Heart right ventricle (tissue), 16 donors: ENCODE measurements at regions not wholly inside any gene's neighbourhood (a gene's known extent, or its start where the extent isn't known, plus 50 kb on each side); places are given as distances from the start of the nearest gene placed in this dataset.
"Not testable (repeated sequence)": the region's sequence is repeated elsewhere in the genome, so short reads cannot be mapped to it uniquely, and the experiment has no call there.

Experiments used
- ATAC-seq, 8 donors: fragments of 200-7000 bp; cut with Tn5 transposase; one replicate each; pipeline ENCODE4 v1.9.1; 2020; ENCODE audit warnings: mild to moderate bottlenecking in 8 of 8, moderate library complexity in 8 of 8, moderate number of reproducible peaks in 1 of 8
- DNase-seq, 2 donors: peaks; one replicate each; pipeline ENCODE4 v3.0.0-alpha.2; 2020
- H3K27ac ChIP-seq, 10 donors: fragments of 200-600 bp; sonication (generic) in 2 of 10; one replicate each; pipeline versions ENCODE4 v1.5.0 to v1.8.0; 2020 to 2022; ENCODE audit warnings: mild to moderate bottlenecking in 3 of 10
- H3K27me3 ChIP-seq, 7 donors: fragments of 200-600 bp; one replicate each; pipeline ENCODE4 v1.8.0; 2021 to 2022; ENCODE audit warnings: mild to moderate bottlenecking in 2 of 7
- H3K36me3 ChIP-seq, 9 donors: fragments of 200-600 bp; sonication (generic) in 1 of 9; one replicate each; pipeline versions ENCODE4 v1.5.0 to v1.8.0; 2020 to 2022; ENCODE audit warnings: mild to moderate bottlenecking in 2 of 9
- H3K4me1 ChIP-seq, 9 donors: fragments of 200-600 bp; sonication (generic) in 1 of 9; one replicate each; pipeline versions ENCODE4 v1.5.0 to v1.8.0; 2020 to 2022; ENCODE audit warnings: mild to moderate bottlenecking in 4 of 9
- H3K4me3 ChIP-seq, 10 donors: fragments of 200-600 bp; sonication (generic) in 2 of 10; one replicate each; pipeline versions ENCODE4 v1.5.0 to v1.8.0; 2020 to 2022; ENCODE audit warnings: mild to moderate bottlenecking in 7 of 10, moderate library complexity in 2 of 10
- H3K9me3 ChIP-seq, 11 donors: fragments of 200-600 bp in 10 of 11; sonication (generic) in 2 of 11; one replicate each; pipeline versions ENCODE4 v1.5.0 to v1.8.0; 2013 to 2022; ENCODE audit warnings: mild to moderate bottlenecking in 2 of 11, control low read depth in 1 of 11, moderate library complexity in 1 of 11
- CTCF ChIP-seq, 9 donors: fragments of 200-600 bp; sonication (generic) in 2 of 9; IDR thresholded peaks; one replicate each; pipeline versions ENCODE4 v1.5.0 to v1.8.0; 2021 to 2022; ENCODE audit warnings: antibody characterized with exemption in 9 of 9, mild to moderate bottlenecking in 5 of 9, moderate library complexity in 1 of 9
- WGBS, 2 donors: extraction: QIAGEN DNeasy Blood & Tissue Kit; methylation state at CpG; one replicate each; pipeline ENCODE4 v1.1.7; 2013; ENCODE audit warnings: inconsistent platforms in 1 of 2; 5-methylcytosine and 5-hydroxymethylcytosine counted together
- intact Hi-C, 10 donors: fragments of 100-400 bp; cut with DNase I; formaldehyde crosslinking; loops; one replicate each; pipeline versions ENCODE4 v1.11.1 to v1.14.2; 2022
- donor health status: Arrhythmogenic right ventricular cardiomyopathy.
- donor health status: ischemic (EF 13 %, LVEDD 7.1; RV severe dilation, severe dysfunction).
- donor health status: healthy with polysubstance abuse.
- donor health status: DM: no; HTN: yes; CAD: no.
- donor health status: DM: no; HTN: no; CAD: no.
- donor health status: ischemic (EF 25% LVEDD 6.9; RV normal size, moderate dysfunction).
- donor health status: ischemic (EF 25% LVEDD 5.7; RV mildly dilated, moderate dysfunction).
- donor health status: healthy.
- donor health status: DM: yes; HTN: yes; CAD: no.
- donor health status: Ischemic cardiomyopathy.
- donor health status: ischemic (EF 35%, LVEDD 5.7; RV mildly dilated, moderate dysfunction).
- donor health status: nonischemic (EF 11% LVEDD 7.7; RV severe dilation, severe dysfunction).
- donor health status: DM: yes; HTN: yes; CAD: no.
- donor health status: PGD.
- donor health status: ischemic (EF 29% LVEDD 5.4; RV normal size, mild dysfunction).
- donor health status: nonischemic (EF 23%, LVEDD 6.1; RV moderate dilation, normal function).

- no peaks in the 10 kb centered on the region for H3K36me3 ChIP-seq
- intact Hi-C loops: loop anchor here in 2 of 10 donors (5.0 to 10.0 kb wide), 2 partner anchors 43 to 121 kb away; no protein-coding TSS in a partner anchor
- TF ChIP-seq CTCF (IDR thresholded peaks at IDR 0.05): no peak
- H3K4me1 ChIP-seq: peaks cover 4 to 74% (median 41%) of the 10 kb centered on the region in 9 donors
- peak in 1 of 2 donors; percentile 20 for DNase-seq
- peak overlapping the region; percentile 61 to 92 (median 80) for H3K27ac ChIP-seq
- no peaks in the 10 kb centered on the region for H3K9me3 ChIP-seq
- WGBS, 2 donors: 54 to 64% methylated on average over 3 of the region's 3 CpGs
- peak; percentile 61 to 85 (median 78) for ATAC-seq
- H3K27me3 ChIP-seq: no peaks in the 10 kb centered on the region
- H3K4me3 ChIP-seq: no peak overlapping the region
Measured at GRCh38 chr3:177335728-177336127, 138.4 kb upstream of the TBL1XR1 start.

- no peak for TF ChIP-seq CTCF (IDR thresholded peaks at IDR 0.05)
- no peaks in the 10 kb centered on the region for H3K27me3 ChIP-seq
- H3K4me3 ChIP-seq: no peak overlapping the region
- peak overlapping the region; percentile 17 to 92 (median 80) for H3K27ac ChIP-seq
- no peaks in the 10 kb centered on the region for H3K36me3 ChIP-seq
- H3K4me1 ChIP-seq: peaks cover 4 to 84% (median 50%) of the 10 kb centered on the region in 9 donors
- intact Hi-C loops: loop anchor here in 2 of 10 donors (5.0 to 10.0 kb wide), 2 partner anchors 45 to 122 kb away; no protein-coding TSS in a partner anchor
- 75 to 76% methylated on average over 5 of the region's 5 CpGs for WGBS, 2 donors
- DNase-seq (no peak), ATAC-seq (no peak)
- no peaks in the 10 kb centered on the region for H3K9me3 ChIP-seq
Measured at GRCh38 chr3:177336873-177337450, 139.7 kb upstream of the TBL1XR1 start.

GRCh38 chr3:177337541-177338331 is 140.5 kb upstream of the TBL1XR1 start:
- Histone ChIP-seq H3K9me3 (no peaks in the 10 kb centered on the region), H3K27me3 (no peaks in the 10 kb centered on the region), H3K4me3 (no peak overlapping the region), H3K36me3 (no peaks in the 10 kb centered on the region), H3K4me1 (peaks cover 4 to 89% (median 58%) of the 10 kb centered on the region in 9 donors), H3K27ac (peak overlapping the region in 7 of 10 donors; percentile 7 to 92 (median 81))
- intact Hi-C loops: loop anchor here in 2 of 10 donors (5.0 to 10.0 kb wide), 2 partner anchors 45 to 123 kb away; no protein-coding TSS in a partner anchor
- WGBS, 2 donors: 89 to 94% methylated on average over 9 of the region's 9 CpGs
- no peak for TF ChIP-seq CTCF (IDR thresholded peaks at IDR 0.05)
- DNase-seq (no peak), ATAC-seq (no peak)

GRCh38 chr3:177338697-177339219 is 141.5 kb upstream of the TBL1XR1 start:
- ATAC-seq: peak in 1 of 8 donors; percentile 65
- intact Hi-C loops: loop anchor here in 2 of 10 donors (5.0 to 10.0 kb wide), 2 partner anchors 46 to 124 kb away; no protein-coding TSS in a partner anchor
- TF ChIP-seq CTCF (IDR thresholded peaks at IDR 0.05): no peak
- no peaks in the 10 kb centered on the region for H3K9me3 ChIP-seq
- 78 to 83% methylated on average over 3 of the region's 3 CpGs for WGBS, 2 donors
- DNase-seq: no peak
- H3K27me3 ChIP-seq: no peaks in the 10 kb centered on the region
- H3K36me3 ChIP-seq: no peaks in the 10 kb centered on the region
- H3K4me3 ChIP-seq: no peak overlapping the region
- peak overlapping the region in 2 of 10 donors; percentile 24 to 61 for H3K27ac ChIP-seq
- H3K4me1 ChIP-seq: peaks cover 8 to 89% (median 65%) of the 10 kb centered on the region in 9 donors

GRCh38 chr3:177339220-177339703 is 142.0 kb upstream of the TBL1XR1 start:
- 64% methylated on average over 3 of the region's 3 CpGs for WGBS, 2 donors

More at GRCh38 chr3:177339220-177339703, 142.0 kb upstream of the TBL1XR1 start:
- H3K27me3 ChIP-seq, H3K9me3 ChIP-seq, ATAC-seq, H3K36me3 ChIP-seq, H3K4me3 ChIP-seq, DNase-seq: not testable (repeated sequence)
- H3K4me1 ChIP-seq: peaks cover 7 to 89% (median 64%) of the 10 kb centered on the region in 9 donors
- H3K27ac ChIP-seq: peak overlapping the region in 2 of 10 donors; percentile 24 to 61
- intact Hi-C loops: loop anchor here in 2 of 10 donors (5.0 to 10.0 kb wide), 2 partner anchors 47 to 124 kb away; no protein-coding TSS in a partner anchor
